Endothelial cell of umbilical vein (primary cell): ENCODE measurements at regions not wholly inside any gene's neighbourhood (a gene's known extent, or its start where the extent isn't known, plus 50 kb on each side); places are given as distances from the start of the nearest gene placed in this dataset.
"Not testable (repeated sequence)": the region's sequence is repeated elsewhere in the genome, so short reads cannot be mapped to it uniquely, and the experiment has no call there.

Experiments used
- BruUV-seq: library from RNA; stranded (reverse); fragments of 400-500 nt; replicated peaks from 2 replicates; lab custom pipeline; 2021; lab: Mats Ljungman, UMichigan
- CTCF ChIA-PET: fragments of 300-600, 350-600 bp; sonication (Branson Sonifier 250); formaldehyde crosslinking; loops from one replicate; lab custom pipeline; 2021; ENCODE audit warnings: antibody characterized with exemption, inconsistent platforms; lab: Charles Lee
- POLR2A ChIA-PET: fragments of 300-600, 350-600 bp; sonication (Branson Sonifier 250); formaldehyde crosslinking; loops from one replicate; lab custom pipeline; 2021; ENCODE audit warnings: antibody characterized with exemption, inconsistent platforms; lab: Charles Lee
- DNase-seq: peaks from one replicate; pipeline ENCODE4 v3.0.0-alpha.2; 2011; ENCODE audit warnings: low read depth, low spot score
- FAIRE-seq: peaks from 2 replicates; lab custom pipeline; 2011; peaks lifted over from hg19 to GRCh38; lab: Jason Lieb, UNC
- H2AFZ ChIP-seq: 2 replicates; pipeline ENCODE4 v1.6.0; 2012; ENCODE audit warnings: low read depth, low read length, control low read depth, inconsistent platforms
- H3K27ac ChIP-seq: 2 replicates; pipeline ENCODE4 v1.5.1; 2011; ENCODE audit warnings: low read depth, mild to moderate bottlenecking, control low read depth, low read length, moderate library complexity; ENCODE audit not compliant: insufficient read depth
- H3K27me3 ChIP-seq, 2 experiments: 2 replicates each; pipeline versions ENCODE4 v1.6.0 to v1.6.1; 2011; ENCODE audit warnings: low read length in 2 of 2, mixed read lengths in 1 of 2; ENCODE audit not compliant: control insufficient read depth in 2 of 2, insufficient read depth in 2 of 2
- H3K36me3 ChIP-seq, 2 experiments: 2 replicates in 1 of 2; 3 replicates in 1 of 2; pipeline ENCODE4 v1.5.1; 2011; ENCODE audit warnings: low read length in 2 of 2, mild to moderate bottlenecking in 1 of 2, moderate library complexity in 1 of 2; ENCODE audit not compliant: control insufficient read depth in 2 of 2, insufficient read depth in 2 of 2; ENCODE audit errors: extremely low read depth in 1 of 2
- H3K4me1 ChIP-seq: 3 replicates; pipeline ENCODE4 v1.5.1; 2011; ENCODE audit warnings: mild to moderate bottlenecking, low read length; ENCODE audit not compliant: control insufficient read depth, insufficient read depth; ENCODE audit errors: extremely low read depth
- H3K4me2 ChIP-seq: 2 replicates; pipeline ENCODE4 v1.6.1; 2011; ENCODE audit warnings: low read length, control low read depth, mixed read lengths; ENCODE audit not compliant: insufficient read depth
- H3K4me3 ChIP-seq, 3 experiments: fragments of 200-600 bp in 1 of 3; sonication (generic), shearing (Covaris generic) in 1 of 3; replicated peaks in 1 of 3; 2 replicates each; pipeline ENCODE4 v1.5.1; 2011 to 2016; ENCODE audit warnings: control low read depth in 3 of 3, low read length in 3 of 3, mild to moderate bottlenecking in 2 of 3, inconsistent platforms in 1 of 3, low read depth in 1 of 3, moderate library complexity in 1 of 3; ENCODE audit not compliant: insufficient read depth in 1 of 3
- H3K79me2 ChIP-seq: 2 replicates; pipeline ENCODE4 v1.6.0; 2012; ENCODE audit warnings: low read length, inconsistent platforms; ENCODE audit not compliant: control insufficient read depth, insufficient read depth
- H3K9ac ChIP-seq: replicated peaks from 2 replicates; pipeline ENCODE3; 2011; ENCODE audit warnings: low read length, control low read depth; ENCODE audit not compliant: insufficient read depth; ENCODE audit errors: extremely low read depth
- H3K9me1 ChIP-seq: replicated peaks from 3 replicates; pipeline ENCODE4 v1.6.0; 2011; ENCODE audit warnings: mild to moderate bottlenecking, low read length; ENCODE audit not compliant: control insufficient read depth, insufficient read depth; ENCODE audit errors: extremely low read depth
- H3K9me3 ChIP-seq: replicated peaks from 2 replicates; pipeline ENCODE4 v1.5.1; 2012; ENCODE audit warnings: low read length, inconsistent platforms; ENCODE audit not compliant: control insufficient read depth, insufficient read depth
- H4K20me1 ChIP-seq: replicated peaks from 2 replicates; pipeline ENCODE3; 2011; ENCODE audit warnings: mild to moderate bottlenecking, low read length; ENCODE audit not compliant: control insufficient read depth, insufficient read depth; ENCODE audit errors: extremely low read depth
- dilution Hi-C: fragments of 300-500 bp; cut with MboI; formaldehyde crosslinking; loops from one replicate; pipeline ENCODE4 v1.15.0; 2019; ENCODE audit warnings: low sequenced_read_pairs; ENCODE audit not compliant: extremely low pct_ligation_motif_present
- intact Hi-C: fragments of 100-400 bp; cut with micrococcal nuclease; formaldehyde crosslinking; loops from one replicate; pipeline ENCODE4 v1.10.0; 2022

DNA sequence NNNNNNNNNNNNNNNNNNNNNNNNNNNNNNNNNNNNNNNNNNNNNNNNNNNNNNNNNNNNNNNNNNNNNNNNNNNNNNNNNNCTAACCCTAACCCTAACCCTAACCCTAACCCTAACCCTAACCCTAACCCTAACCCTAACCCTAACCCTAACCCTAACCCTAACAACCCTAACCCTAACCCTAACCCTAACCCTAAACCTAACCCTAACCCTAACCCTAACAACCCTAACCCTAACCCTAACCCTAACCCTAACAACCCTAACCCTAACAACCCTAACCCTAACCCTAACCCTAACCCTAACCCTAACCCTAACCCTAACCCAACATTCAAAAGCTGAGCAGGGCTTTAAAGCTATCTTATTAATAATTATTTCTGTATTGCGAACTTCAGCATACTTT lies 182.5 kb upstream of the FAM20C start:
- FAIRE-seq, H3K27me3 ChIP-seq, H3K9me3 ChIP-seq, BruUV-seq, dilution Hi-C loops, H3K79me2 ChIP-seq, H3K9me1 ChIP-seq, intact Hi-C loops, H4K20me1 ChIP-seq, POLR2A ChIA-PET, H3K27ac ChIP-seq, H2AFZ ChIP-seq, H3K4me1 ChIP-seq, H3K4me2 ChIP-seq, H3K9ac ChIP-seq, H3K4me3 ChIP-seq, DNase-seq, CTCF ChIA-PET, H3K36me3 ChIP-seq: not testable (repeated sequence)

GRCh38 chr7:32565-33280 lies 159.6 kb upstream of the FAM20C start:
- BruUV-seq, DNase-seq: not testable (repeated sequence)

GRCh38 chr7:35121-35541 lies 157.2 kb upstream of the FAM20C start:
- H3K36me3 ChIP-seq, H3K27ac ChIP-seq, BruUV-seq, H3K27me3 ChIP-seq, FAIRE-seq, dilution Hi-C loops, H3K4me1 ChIP-seq, H3K9me3 ChIP-seq, H3K9me1 ChIP-seq, H3K4me2 ChIP-seq, DNase-seq, CTCF ChIA-PET, POLR2A ChIA-PET, H3K9ac ChIP-seq, intact Hi-C loops, H3K79me2 ChIP-seq, H2AFZ ChIP-seq, H3K4me3 ChIP-seq, H4K20me1 ChIP-seq: not testable (repeated sequence)

More at GRCh38 chr7:32565-33280, 159.6 kb upstream of the FAM20C start:
- POLR2A ChIA-PET, H3K27ac ChIP-seq, H3K9me1 ChIP-seq, dilution Hi-C loops, H3K4me1 ChIP-seq, H3K79me2 ChIP-seq, CTCF ChIA-PET, H3K4me3 ChIP-seq, FAIRE-seq, H3K4me2 ChIP-seq, H3K9ac ChIP-seq, H4K20me1 ChIP-seq, H2AFZ ChIP-seq, intact Hi-C loops, H3K36me3 ChIP-seq, H3K9me3 ChIP-seq, H3K27me3 ChIP-seq: not testable (repeated sequence)

- H3K27ac ChIP-seq, CTCF ChIA-PET, H3K9me3 ChIP-seq, BruUV-seq, H3K36me3 ChIP-seq, H3K9ac ChIP-seq, dilution Hi-C loops, POLR2A ChIA-PET, H3K4me2 ChIP-seq, H3K27me3 ChIP-seq, intact Hi-C loops, H4K20me1 ChIP-seq, H3K79me2 ChIP-seq, H3K4me1 ChIP-seq, FAIRE-seq, H2AFZ ChIP-seq, H3K9me1 ChIP-seq, H3K4me3 ChIP-seq, DNase-seq: not testable (repeated sequence)
Measured at GRCh38 chr7:36539-36938, 155.8 kb upstream of the FAM20C start.
